Neural progenitor cell (in vitro differentiated cells): ENCODE measurements at regions not wholly inside any gene's neighbourhood (a gene's known extent, or its start where the extent isn't known, plus 50 kb on each side); places are given as distances from the start of the nearest gene placed in this dataset.

Experiments used
- DNase-seq: peaks from one replicate; pipeline ENCODE4 v3.0.0-alpha.2; 2016; ENCODE audit warnings: low spot score
- H2AFZ ChIP-seq: fragments of 200-600 bp; sonication (generic); replicated peaks from 2 replicates; pipeline ENCODE4 v1.6.1; 2016; ENCODE audit warnings: antibody characterized with exemption
- H3F3A ChIP-seq: fragments of 200-600 bp; sonication (generic); 2 replicates; pipeline ENCODE4 v1.6.1; 2016; ENCODE audit warnings: antibody characterized with exemption, low read depth
- H3K27ac ChIP-seq: fragments of 200-600 bp; sonication (generic); 2 replicates; pipeline ENCODE4 v1.5.1; 2016; ENCODE audit warnings: mild to moderate bottlenecking
- H3K27me3 ChIP-seq: fragments of 200-600 bp; sonication (generic); 2 replicates; pipeline ENCODE4 v1.6.1; 2016; ENCODE audit warnings: mild to moderate bottlenecking, moderate library complexity
- H3K36me3 ChIP-seq: fragments of 200-600 bp; sonication (generic); 2 replicates; pipeline ENCODE4 v1.5.1; 2016
- H3K4me1 ChIP-seq: fragments of 200-600 bp; sonication (generic); 2 replicates; pipeline ENCODE4 v1.6.1; 2016; ENCODE audit warnings: mixed run types
- H3K4me2 ChIP-seq: fragments of 200-600 bp; sonication (generic); 2 replicates; pipeline ENCODE4 v1.6.1; 2016
- H3K4me3 ChIP-seq: fragments of 200-600 bp; sonication (generic); 2 replicates; pipeline ENCODE4 v1.5.1; 2016
- H3K79me2 ChIP-seq: fragments of 200-600 bp; sonication (generic); 2 replicates; pipeline ENCODE4 v1.6.1; 2016; ENCODE audit warnings: low read depth
- H3K9ac ChIP-seq: fragments of 200-600 bp; sonication (generic); 2 replicates; pipeline ENCODE4 v1.6.1; 2016
- H3K9me3 ChIP-seq: fragments of 200-600 bp; sonication (generic); 2 replicates; pipeline ENCODE4 v1.5.1; 2016; ENCODE audit warnings: low read depth
- H4K20me1 ChIP-seq: fragments of 200-600 bp; sonication (generic); 2 replicates; pipeline ENCODE4 v1.6.1; 2016; ENCODE audit warnings: low read depth
- H3K27ac Mint-ChIP-seq: 3 replicates; pipeline ENCODE4 v1.8.0; 2021; ENCODE audit warnings: mixed read lengths
- H3K27me3 Mint-ChIP-seq: 2 replicates; pipeline ENCODE4 v1.8.0; 2022; ENCODE audit warnings: low read depth, mild to moderate bottlenecking, inconsistent platforms, moderate library complexity, mixed read lengths; ENCODE audit not compliant: insufficient read depth
- H3K36me3 Mint-ChIP-seq: 3 replicates; pipeline ENCODE4 v1.8.0; 2021; ENCODE audit warnings: mixed read lengths
- H3K4me1 Mint-ChIP-seq: 3 replicates; pipeline ENCODE4 v1.8.0; 2021; ENCODE audit warnings: mixed read lengths
- H3K4me3 Mint-ChIP-seq: 3 replicates; pipeline ENCODE4 v1.8.0; 2021; ENCODE audit warnings: mild to moderate bottlenecking, moderate library complexity, mixed read lengths
- H3K9me3 Mint-ChIP-seq: 3 replicates; pipeline ENCODE4 v1.8.0; 2020; ENCODE audit warnings: mixed read lengths
- EZH2 ChIP-seq: fragments of 200-600 bp; sonication (generic); IDR thresholded peaks from 2 replicates; pipeline ENCODE4 v1.6.1; 2017; ENCODE audit warnings: antibody characterized with exemption, mild to moderate bottlenecking, moderate library complexity
- EZH2phosphoT487 ChIP-seq: fragments of 200-600 bp; sonication (generic); IDR thresholded peaks from 2 replicates; pipeline ENCODE4 v1.6.1; 2017; ENCODE audit warnings: antibody characterized with exemption
- TF ChIP-seq, protein P1 (sequence below): fragments of 200-600 bp; sonication (generic); IDR thresholded peaks from 2 replicates; pipeline ENCODE4 v1.5.1; 2017; ENCODE audit warnings: antibody characterized with exemption, mild to moderate bottlenecking

DNA sequence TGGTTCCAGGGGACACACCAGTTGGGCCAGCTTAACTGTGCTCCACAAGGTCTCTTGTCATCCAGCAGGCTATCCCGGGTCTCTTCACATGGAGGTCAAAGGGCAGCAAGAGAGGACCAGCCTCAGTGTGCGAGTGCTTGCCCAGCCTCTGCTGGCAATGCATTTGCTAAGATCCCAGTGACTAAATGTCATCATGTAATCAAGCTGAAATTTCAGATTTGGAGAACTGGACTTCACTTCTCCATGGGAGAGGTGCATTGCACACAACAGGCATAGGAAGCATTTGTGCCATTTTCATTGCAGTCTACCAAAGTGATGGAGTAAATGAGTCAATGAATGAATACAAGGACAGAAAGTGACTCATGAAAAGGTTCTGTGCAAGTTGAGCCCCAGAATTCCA, 51.2 kb upstream of the KDM8 start:
- Histone ChIP-seq H3K27ac (no peak overlapping the region), H3K4me2 (no peak overlapping the region), H3K27me3 (no peaks in the 10 kb centered on the region), H3K9me3 (no peaks in the 10 kb centered on the region), H3K9ac (no peak overlapping the region), H3K4me1 (peaks cover 9% of the 10 kb centered on the region), H3K36me3 (no peaks in the 10 kb centered on the region), H3K4me3 (no peak overlapping the region), H4K20me1 (no peaks in the 10 kb centered on the region), H3K79me2 (no peaks in the 10 kb centered on the region), H3F3A (no peaks in the 10 kb centered on the region), H2AFZ (no peak overlapping the region)
- DNase-seq = no peak
- H3K36me3 Mint-ChIP-seq = no peaks in the 10 kb centered on the region
- no peak overlapping the region for H3K27ac Mint-ChIP-seq
- H3K9me3 Mint-ChIP-seq = no peaks in the 10 kb centered on the region
- no peak overlapping the region for H3K4me3 Mint-ChIP-seq
- peaks cover 4% of the 10 kb centered on the region for H3K27me3 Mint-ChIP-seq
- TF ChIP-seq, protein P1, sequence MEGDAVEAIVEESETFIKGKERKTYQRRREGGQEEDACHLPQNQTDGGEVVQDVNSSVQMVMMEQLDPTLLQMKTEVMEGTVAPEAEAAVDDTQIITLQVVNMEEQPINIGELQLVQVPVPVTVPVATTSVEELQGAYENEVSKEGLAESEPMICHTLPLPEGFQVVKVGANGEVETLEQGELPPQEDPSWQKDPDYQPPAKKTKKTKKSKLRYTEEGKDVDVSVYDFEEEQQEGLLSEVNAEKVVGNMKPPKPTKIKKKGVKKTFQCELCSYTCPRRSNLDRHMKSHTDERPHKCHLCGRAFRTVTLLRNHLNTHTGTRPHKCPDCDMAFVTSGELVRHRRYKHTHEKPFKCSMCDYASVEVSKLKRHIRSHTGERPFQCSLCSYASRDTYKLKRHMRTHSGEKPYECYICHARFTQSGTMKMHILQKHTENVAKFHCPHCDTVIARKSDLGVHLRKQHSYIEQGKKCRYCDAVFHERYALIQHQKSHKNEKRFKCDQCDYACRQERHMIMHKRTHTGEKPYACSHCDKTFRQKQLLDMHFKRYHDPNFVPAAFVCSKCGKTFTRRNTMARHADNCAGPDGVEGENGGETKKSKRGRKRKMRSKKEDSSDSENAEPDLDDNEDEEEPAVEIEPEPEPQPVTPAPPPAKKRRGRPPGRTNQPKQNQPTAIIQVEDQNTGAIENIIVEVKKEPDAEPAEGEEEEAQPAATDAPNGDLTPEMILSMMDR = no peak
- TF ChIP-seq EZH2 (no peak), EZH2phosphoT487 (no peak)
- no peaks in the 10 kb centered on the region for H3K4me1 Mint-ChIP-seq

DNA sequence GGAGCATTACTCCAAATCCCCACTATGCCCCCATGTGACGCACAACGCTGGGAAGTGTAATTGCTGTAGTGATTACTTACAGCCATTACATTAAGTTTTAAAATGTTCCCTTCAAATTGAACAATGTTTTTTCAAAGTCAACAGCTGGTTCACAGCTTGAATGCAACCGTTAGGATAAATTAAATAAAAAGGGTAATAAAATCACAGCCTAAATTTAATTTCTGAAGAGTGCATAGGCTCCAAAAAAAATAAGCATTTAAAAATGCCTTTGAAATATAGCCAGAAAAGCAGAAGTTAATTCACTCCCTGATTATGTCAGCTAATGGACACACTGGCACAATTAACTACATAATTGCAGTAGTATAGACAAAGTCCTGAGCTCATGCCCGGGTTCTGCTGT, 50.5 kb upstream of the KDM8 start:
- Histone ChIP-seq H2AFZ (no peak overlapping the region), H3F3A (no peaks in the 10 kb centered on the region), H4K20me1 (no peaks in the 10 kb centered on the region), H3K79me2 (no peaks in the 10 kb centered on the region), H3K9me3 (no peaks in the 10 kb centered on the region), H3K4me2 (no peak overlapping the region), H3K4me3 (no peak overlapping the region), H3K27me3 (no peaks in the 10 kb centered on the region), H3K9ac (no peak overlapping the region), H3K36me3 (no peaks in the 10 kb centered on the region), H3K27ac (no peak overlapping the region), H3K4me1 (peaks cover 9% of the 10 kb centered on the region)
- Mint-ChIP-seq H3K4me3 (no peak overlapping the region), H3K9me3 (no peaks in the 10 kb centered on the region), H3K27me3 (peaks cover 4% of the 10 kb centered on the region), H3K27ac (no peak overlapping the region), H3K36me3 (no peaks in the 10 kb centered on the region), H3K4me1 (no peaks in the 10 kb centered on the region)
- TF ChIP-seq, protein P1 = no peak
- no peak for TF ChIP-seq EZH2phosphoT487
- no peak for TF ChIP-seq EZH2
- no peak for DNase-seq
